ENCODE measurements at regions not wholly inside any gene's neighbourhood (a gene's known extent, or its start where the extent isn't known, plus 50 kb on each side); places are given as distances from the start of the nearest gene placed in this dataset.

GRCh38 chr1:87869567-87869966, 540.9 kb downstream of the LMO4 start:
- H3K27me3 ChIP-seq = no peaks in the 10 kb centered on the region
- no peaks in the 10 kb centered on the region for H3K4me1 ChIP-seq
- no peak overlapping the region for H3K27ac ChIP-seq
- H3K4me3 ChIP-seq = no peak overlapping the region
- H3K36me3 ChIP-seq = no peaks in the 10 kb centered on the region
- peaks cover 0 to 5% (median 0%) of the 10 kb centered on the region in 3 donors for H3K9me3 ChIP-seq
- TF ChIP-seq POLR2AphosphoS5 (IDR thresholded peaks at IDR 0.05) (no peak), EP300 (IDR thresholded peaks at IDR 0.05) (no peak), POLR2A (IDR thresholded peaks at IDR 0.05) (no peak)
- TF ChIP-seq, protein P1, sequence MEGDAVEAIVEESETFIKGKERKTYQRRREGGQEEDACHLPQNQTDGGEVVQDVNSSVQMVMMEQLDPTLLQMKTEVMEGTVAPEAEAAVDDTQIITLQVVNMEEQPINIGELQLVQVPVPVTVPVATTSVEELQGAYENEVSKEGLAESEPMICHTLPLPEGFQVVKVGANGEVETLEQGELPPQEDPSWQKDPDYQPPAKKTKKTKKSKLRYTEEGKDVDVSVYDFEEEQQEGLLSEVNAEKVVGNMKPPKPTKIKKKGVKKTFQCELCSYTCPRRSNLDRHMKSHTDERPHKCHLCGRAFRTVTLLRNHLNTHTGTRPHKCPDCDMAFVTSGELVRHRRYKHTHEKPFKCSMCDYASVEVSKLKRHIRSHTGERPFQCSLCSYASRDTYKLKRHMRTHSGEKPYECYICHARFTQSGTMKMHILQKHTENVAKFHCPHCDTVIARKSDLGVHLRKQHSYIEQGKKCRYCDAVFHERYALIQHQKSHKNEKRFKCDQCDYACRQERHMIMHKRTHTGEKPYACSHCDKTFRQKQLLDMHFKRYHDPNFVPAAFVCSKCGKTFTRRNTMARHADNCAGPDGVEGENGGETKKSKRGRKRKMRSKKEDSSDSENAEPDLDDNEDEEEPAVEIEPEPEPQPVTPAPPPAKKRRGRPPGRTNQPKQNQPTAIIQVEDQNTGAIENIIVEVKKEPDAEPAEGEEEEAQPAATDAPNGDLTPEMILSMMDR (IDR thresholded peaks at IDR 0.05) = no peak
- ATAC-seq = peak; percentile 41
- 64 to 89% methylated on average over 1 of the region's 1 CpG for WGBS, 2 donors (ENCODE audit: low coverage in 1 of 2)

DNA sequence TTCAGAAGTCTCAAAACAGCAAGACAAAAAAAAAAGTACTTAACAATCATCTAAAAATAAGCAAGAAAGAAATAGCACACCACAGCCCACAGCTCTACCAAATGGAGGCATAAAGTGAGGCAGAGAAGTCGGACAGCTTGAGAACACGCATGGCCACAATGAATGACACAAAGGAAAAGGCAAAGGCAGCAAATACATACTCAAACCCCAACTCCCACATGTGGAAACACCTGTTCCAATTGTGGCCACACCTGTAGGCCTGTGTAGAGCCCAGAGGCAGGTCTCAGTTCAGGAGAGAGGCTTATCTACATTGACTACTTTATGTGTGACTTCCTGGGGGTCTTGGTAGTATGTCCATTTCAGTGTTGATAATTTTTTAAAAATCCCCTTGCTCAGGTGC, 543.5 kb downstream of the LMO4 start:
- H3K27ac ChIP-seq = no peak overlapping the region
- WGBS, 2 donors (ENCODE audit: low coverage in 1 of 2) = 82 to 100% methylated on average over 2 of the region's 2 CpGs
- TF ChIP-seq, protein P1 (IDR thresholded peaks at IDR 0.05) = no peak
- TF ChIP-seq POLR2A (IDR thresholded peaks at IDR 0.05) = no peak
- TF ChIP-seq EP300 (IDR thresholded peaks at IDR 0.05) = no peak
- TF ChIP-seq POLR2AphosphoS5 (IDR thresholded peaks at IDR 0.05) = no peak

GRCh38 chr1:87872692-87873091, 544.0 kb downstream of the LMO4 start:
- no peak for ATAC-seq
- WGBS, 2 donors (ENCODE audit: low coverage in 1 of 2) = 85 to 87% methylated on average over 3 of the region's 3 CpGs
- TF ChIP-seq POLR2AphosphoS5 (IDR thresholded peaks at IDR 0.05) (no peak), EP300 (IDR thresholded peaks at IDR 0.05) (no peak), POLR2A (IDR thresholded peaks at IDR 0.05) (no peak)
- TF ChIP-seq, protein P1 (IDR thresholded peaks at IDR 0.05) = no peak

More for the DNA sequence above, 543.5 kb downstream of the LMO4 start:
- H3K4me1 ChIP-seq = no peaks in the 10 kb centered on the region
- no peak overlapping the region for H3K4me3 ChIP-seq
- H3K36me3 ChIP-seq = no peaks in the 10 kb centered on the region
- H3K27me3 ChIP-seq = no peaks in the 10 kb centered on the region
- ATAC-seq = no peak
- no peaks in the 10 kb centered on the region for H3K9me3 ChIP-seq

DNA sequence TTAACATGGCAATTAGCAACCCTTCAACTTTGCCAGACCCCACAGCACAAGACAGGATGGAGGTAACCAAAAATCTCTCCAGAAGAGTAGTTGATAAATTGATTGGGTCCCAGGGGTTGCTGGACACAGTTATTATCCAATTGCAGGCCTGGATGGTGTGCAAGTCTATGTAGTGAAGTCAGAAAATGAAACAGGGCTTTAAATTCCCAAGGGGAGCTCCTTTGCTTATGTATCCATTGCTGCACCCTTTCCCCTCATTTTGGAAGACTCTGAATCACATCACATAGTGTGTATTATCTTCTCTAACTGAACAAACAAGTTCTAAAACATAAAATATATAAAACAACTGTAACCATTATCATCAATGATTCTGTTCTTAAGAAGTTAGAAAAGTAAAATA, 550.2 kb downstream of the LMO4 start:
- Histone ChIP-seq H3K4me3 (no peak overlapping the region), H3K27me3 (no peaks in the 10 kb centered on the region), H3K9me3 (no peaks in the 10 kb centered on the region), H3K36me3 (no peaks in the 10 kb centered on the region), H3K27ac (no peak overlapping the region), H3K4me1 (no peaks in the 10 kb centered on the region)
- TF ChIP-seq EP300 (IDR thresholded peaks at IDR 0.05) (no peak), POLR2AphosphoS5 (IDR thresholded peaks at IDR 0.05) (no peak), POLR2A (IDR thresholded peaks at IDR 0.05) (no peak)
- TF ChIP-seq, protein P1 (IDR thresholded peaks at IDR 0.05) = no peak
- no peak for ATAC-seq

More at GRCh38 chr1:87872692-87873091, 544.0 kb downstream of the LMO4 start:
- Histone ChIP-seq H3K27ac (no peak overlapping the region), H3K9me3 (no peaks in the 10 kb centered on the region), H3K27me3 (no peaks in the 10 kb centered on the region), H3K36me3 (no peaks in the 10 kb centered on the region), H3K4me1 (no peaks in the 10 kb centered on the region), H3K4me3 (no peak overlapping the region)

DNA sequence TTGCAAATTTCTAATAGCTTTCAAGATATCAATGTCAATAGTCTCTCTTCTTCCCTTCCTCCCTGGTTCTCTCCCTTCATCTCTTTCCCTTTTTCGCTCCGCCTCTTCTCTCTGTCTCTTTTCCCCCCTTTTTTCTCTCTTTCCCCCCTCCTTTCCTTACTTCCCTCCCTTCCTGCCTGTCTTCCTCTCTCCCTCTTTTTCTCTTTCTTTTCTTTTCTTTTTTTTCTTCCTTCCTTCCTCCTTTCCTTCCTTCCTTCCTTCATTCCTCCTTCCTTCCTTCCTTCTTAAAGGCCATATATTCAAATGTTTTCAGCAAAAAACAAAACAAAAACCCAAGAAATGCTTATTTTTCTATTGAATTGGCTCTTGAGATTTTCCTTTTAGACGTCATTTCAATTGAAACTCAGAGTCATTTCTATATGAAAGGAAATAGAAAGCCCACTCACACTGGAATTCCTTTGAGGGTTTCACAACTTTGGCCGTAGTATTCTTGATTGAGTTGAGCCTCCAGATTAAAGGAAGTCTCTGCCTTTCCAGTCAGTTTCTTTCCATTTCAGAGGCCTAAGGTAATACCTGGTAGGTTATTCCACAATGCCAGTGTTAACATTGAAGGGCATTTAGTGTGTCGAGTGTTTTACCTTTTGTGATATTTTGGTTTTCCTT, 551.5 kb downstream of the LMO4 start:
- Histone ChIP-seq H3K4me1 (no peaks in the 10 kb centered on the region), H3K27ac (no peak overlapping the region), H3K27me3 (no peaks in the 10 kb centered on the region), H3K36me3 (no peaks in the 10 kb centered on the region), H3K4me3 (no peak overlapping the region), H3K9me3 (no peaks in the 10 kb centered on the region)
- TF ChIP-seq POLR2A (IDR thresholded peaks at IDR 0.05) (no peak), POLR2AphosphoS5 (IDR thresholded peaks at IDR 0.05) (no peak), EP300 (IDR thresholded peaks at IDR 0.05) (no peak)
- TF ChIP-seq, protein P1 (IDR thresholded peaks at IDR 0.05) = no peak
- 84 to 97% methylated on average over 5 of the region's 5 CpGs for WGBS, 2 donors (ENCODE audit: low coverage in 1 of 2)
- ATAC-seq = no peak
